GM19397 (cell line): ENCODE measurements at regions not wholly inside any gene's neighbourhood (a gene's known extent, or its start where the extent isn't known, plus 50 kb on each side); places are given as distances from the start of the nearest gene placed in this dataset.

Experiments
- ATAC-seq: cut with Tn5 transposase; IDR thresholded peaks from one replicate; pipeline ENCODE4 v1.9.1; 2021; ENCODE audit warnings: mild to moderate bottlenecking, moderate library complexity; ENCODE audit not compliant: unreplicated experiment

- no peak for ATAC-seq
These were observed 477.5 kb upstream of the SPHKAP start for GRCh38 chr2:228658998-228659397.

GRCh38 chr2:228657807-228658402 lies 476.4 kb upstream of the SPHKAP start:
- ATAC-seq: no peak

GRCh38 chr2:228655331-228655730 lies 473.8 kb upstream of the SPHKAP start:
- ATAC-seq: no peak

- ATAC-seq: no peak
These were observed 473.2 kb upstream of the SPHKAP start for GRCh38 chr2:228654707-228655106.

- ATAC-seq: no peak
These were observed 472.4 kb upstream of the SPHKAP start for GRCh38 chr2:228653884-228654283.

GRCh38 chr2:228652366-228652765 lies 470.9 kb upstream of the SPHKAP start:
- ATAC-seq: no peak

GRCh38 chr2:228649876-228650275 lies 468.4 kb upstream of the SPHKAP start:
- no peak for ATAC-seq

- no peak for ATAC-seq
These were observed 468.0 kb upstream of the SPHKAP start for GRCh38 chr2:228649447-228649846.

- no peak for ATAC-seq
These were observed 467.1 kb upstream of the SPHKAP start for GRCh38 chr2:228648541-228648940.

GRCh38 chr2:228646061-228646460 lies 464.6 kb upstream of the SPHKAP start:
- no peak for ATAC-seq

- ATAC-seq: no peak
These were observed 462.7 kb upstream of the SPHKAP start for GRCh38 chr2:228644199-228644598.

- no peak for ATAC-seq
These were observed 461.4 kb upstream of the SPHKAP start for GRCh38 chr2:228642861-228643260.

- ATAC-seq: no peak
These were observed 449.3 kb upstream of the SPHKAP start for GRCh38 chr2:228630786-228631185.

GRCh38 chr2:228629251-228629650 lies 447.8 kb upstream of the SPHKAP start:
- no peak for ATAC-seq

GRCh38 chr2:228628682-228629081 lies 447.2 kb upstream of the SPHKAP start:
- ATAC-seq: no peak

GRCh38 chr2:228627510-228627909 lies 446.0 kb upstream of the SPHKAP start:
- no peak for ATAC-seq

GRCh38 chr2:228625481-228625880 lies 444.0 kb upstream of the SPHKAP start:
- no peak for ATAC-seq

- no peak for ATAC-seq
These were observed 443.2 kb upstream of the SPHKAP start for GRCh38 chr2:228624733-228625132.

GRCh38 chr2:228615496-228615895 lies 434.0 kb upstream of the SPHKAP start:
- no peak for ATAC-seq

GRCh38 chr2:228614741-228615140 lies 433.3 kb upstream of the SPHKAP start:
- no peak for ATAC-seq

GRCh38 chr2:228613133-228613850 lies 431.8 kb upstream of the SPHKAP start:
- ATAC-seq: no peak

GRCh38 chr2:228611171-228611570 lies 429.7 kb upstream of the SPHKAP start:
- ATAC-seq: no peak

- ATAC-seq: no peak
These were observed 420.8 kb upstream of the SPHKAP start for GRCh38 chr2:228602288-228602687.
